OCI-LY7 (cell line): ENCODE measurements at regions not wholly inside any gene's neighbourhood (a gene's known extent, or its start where the extent isn't known, plus 50 kb on each side); places are given as distances from the start of the nearest gene placed in this dataset.

Experiments used
- BruUV-seq: library from RNA; stranded (reverse); fragments of 400-500 nt; replicated peaks from 2 replicates; lab custom pipeline; 2021; lab: Mats Ljungman, UMichigan
- CTCF ChIA-PET: fragments of 300-600 bp; sonication (Branson Sonifier 250); formaldehyde crosslinking; loops from one replicate; lab custom pipeline; 2022; ENCODE audit warnings: antibody characterized with exemption; ENCODE audit not compliant: unreplicated experiment; lab: Charles Lee
- POLR2A ChIA-PET: fragments of 300-600 bp; sonication (Branson Sonifier 250); formaldehyde crosslinking; loops from one replicate; lab custom pipeline; 2022; ENCODE audit warnings: antibody characterized with exemption; lab: Charles Lee
- DNase-seq: peaks from one replicate; pipeline ENCODE4 v3.0.0-alpha.2; 2015; ENCODE audit warnings: low spot score
- H2AFZ ChIP-seq: fragments of 200-600 bp; sonication (generic), shearing (Covaris generic); 2 replicates; pipeline ENCODE4 v1.6.1; 2014; ENCODE audit warnings: mild to moderate bottlenecking, antibody characterized with exemption, low read length, moderate library complexity
- H3K27ac ChIP-seq: fragments of 200-600 bp; sonication (generic); 2 replicates; pipeline ENCODE4 v1.5.1; 2014; ENCODE audit warnings: mixed run types, low read depth, mild to moderate bottlenecking, moderate library complexity, low read length, inconsistent platforms; ENCODE audit not compliant: poor library complexity, severe bottlenecking
- H3K36me3 ChIP-seq: fragments of 200-600 bp; sonication (generic); 2 replicates; pipeline ENCODE4 v1.6.1; 2014; ENCODE audit warnings: mild to moderate bottlenecking, antibody characterized with exemption, low read length, moderate library complexity, mixed read lengths; ENCODE audit not compliant: insufficient read depth
- H3K4me1 ChIP-seq: fragments of 200-600 bp; sonication (generic); 2 replicates; pipeline ENCODE4 v1.5.1; 2014; ENCODE audit warnings: mild to moderate bottlenecking, low read length; ENCODE audit not compliant: insufficient read depth, poor library complexity, severe bottlenecking
- H3K4me2 ChIP-seq: fragments of 200-600 bp; sonication (generic); 2 replicates; pipeline ENCODE4 v1.6.1; 2014; ENCODE audit warnings: mild to moderate bottlenecking, low read length
- H3K4me3 ChIP-seq: fragments of 200-600 bp; sonication (generic); 2 replicates; pipeline ENCODE4 v1.5.1; 2014; ENCODE audit warnings: mild to moderate bottlenecking, low read depth, low read length; ENCODE audit not compliant: poor library complexity, severe bottlenecking
- H3K79me2 ChIP-seq: fragments of 200-600 bp; sonication (generic); 2 replicates; pipeline ENCODE4 v1.6.1; 2016; ENCODE audit warnings: low read depth, mild to moderate bottlenecking, low read length, moderate library complexity, mixed read lengths; ENCODE audit not compliant: insufficient read depth
- H3K9me2 ChIP-seq: fragments of 200-600 bp; sonication (generic); 2 replicates; pipeline ENCODE4 v1.6.1; 2016; ENCODE audit warnings: mild to moderate bottlenecking, low read length, mixed read lengths; ENCODE audit not compliant: insufficient read depth
- H3K9me3 ChIP-seq: fragments of 200-600 bp; sonication (generic); 2 replicates; pipeline ENCODE4 v1.6.1; 2014; ENCODE audit warnings: mild to moderate bottlenecking, mixed run types, low read length, mixed read lengths
- H4K20me1 ChIP-seq: fragments of 200-600 bp; sonication (generic); 2 replicates; pipeline ENCODE4 v1.6.1; 2014; ENCODE audit warnings: mild to moderate bottlenecking, antibody characterized with exemption, low read length, moderate library complexity, mixed read lengths; ENCODE audit not compliant: insufficient read depth
- CTCF ChIP-seq: fragments of 200-600 bp; sonication (generic); conservative IDR thresholded peaks from 2 replicates; pipeline ENCODE4 v1.5.1; 2014; ENCODE audit warnings: mild to moderate bottlenecking, antibody characterized with exemption, low read length, moderate library complexity, mixed read lengths
- EZH2phosphoT487 ChIP-seq: fragments of 200-600 bp; sonication (generic); IDR thresholded peaks from 2 replicates; pipeline ENCODE4 v1.6.1; 2018; ENCODE audit warnings: low read depth, borderline replicate concordance, mild to moderate bottlenecking, mixed run types, antibody characterized with exemption, low read length, moderate library complexity, mixed read lengths
- intact Hi-C: fragments of 100-400 bp; cut with micrococcal nuclease; formaldehyde crosslinking; loops from one replicate; pipeline ENCODE4 v1.10.0; 2022; ENCODE audit not compliant: unreplicated experiment

- peaks cover 19% of the 10 kb centered on the region for H3K4me1 ChIP-seq
- no peak for TF ChIP-seq EZH2phosphoT487
- no peak for TF ChIP-seq CTCF
- intact Hi-C loops = loop anchor here (2.0 kb wide), 1 partner anchor 37 kb away; no protein-coding TSS in a partner anchor
These were observed 122.7 kb downstream of the FASLG start for GRCh38 chr1:172781513-172782140.

GRCh38 chr1:172789840-172790239, 130.9 kb downstream of the FASLG start:
- CTCF ChIA-PET = no interaction called here
- Histone ChIP-seq H2AFZ (no peak overlapping the region), H3K9me2 (no peaks in the 10 kb centered on the region), H3K9me3 (no peaks in the 10 kb centered on the region), H3K79me2 (no peaks in the 10 kb centered on the region), H3K4me1 (no peaks in the 10 kb centered on the region), H3K4me2 (no peak overlapping the region), H3K4me3 (no peak overlapping the region), H3K27ac (no peak overlapping the region), H3K36me3 (no peaks in the 10 kb centered on the region), H4K20me1 (no peaks in the 10 kb centered on the region)
- no TSS peak for BruUV-seq
- POLR2A ChIA-PET = no interaction called here
- intact Hi-C loops = no loop called here
- TF ChIP-seq EZH2phosphoT487 = no peak
- no peak for TF ChIP-seq CTCF
- DNase-seq = no peak

More at GRCh38 chr1:172781513-172782140, 122.7 kb downstream of the FASLG start:
- no TSS peak for BruUV-seq
- DNase-seq = peak; percentile 30
- Histone ChIP-seq H2AFZ (peak overlapping the region; percentile 87; the same call in 1 of the 2 replicates), H4K20me1 (no peaks in the 10 kb centered on the region), H3K36me3 (no peaks in the 10 kb centered on the region), H3K4me3 (peak overlapping the region; percentile 8), H3K4me2 (peak overlapping the region; percentile 58), H3K27ac (no peak overlapping the region), H3K79me2 (no peaks in the 10 kb centered on the region), H3K9me2 (no peaks in the 10 kb centered on the region), H3K9me3 (peaks cover 14% of the 10 kb centered on the region; the same call in 1 of the 2 replicates)
- ChIA-PET POLR2A (interaction anchor here (0.7 to 1.6 kb wide), 2 partner anchors 15 to 36 kb away, joined by 3 to 5 read pairs; no protein-coding TSS in a partner anchor), CTCF (no interaction called here)

- H4K20me1 ChIP-seq = no peaks in the 10 kb centered on the region
- no peaks in the 10 kb centered on the region for H3K9me2 ChIP-seq
- DNase-seq = no peak
- no peak overlapping the region for H3K27ac ChIP-seq
- POLR2A ChIA-PET = no interaction called here
- H3K4me2 ChIP-seq = no peak overlapping the region
- CTCF ChIA-PET = no interaction called here
- no TSS peak for BruUV-seq
- H3K79me2 ChIP-seq = no peaks in the 10 kb centered on the region
- no peaks in the 10 kb centered on the region for H3K9me3 ChIP-seq
- no peak overlapping the region for H3K4me3 ChIP-seq
- H2AFZ ChIP-seq = no peak overlapping the region
- H3K4me1 ChIP-seq = no peaks in the 10 kb centered on the region
- TF ChIP-seq CTCF = no peak
- no peak for TF ChIP-seq EZH2phosphoT487
- intact Hi-C loops = no loop called here
- H3K36me3 ChIP-seq = no peaks in the 10 kb centered on the region
These were observed 131.3 kb downstream of the FASLG start for GRCh38 chr1:172790245-172790644.
